CD4-positive, alpha-beta T cell (primary cell): ENCODE measurements at regions not wholly inside any gene's neighbourhood (a gene's known extent, or its start where the extent isn't known, plus 50 kb on each side); places are given as distances from the start of the nearest gene placed in this dataset.

Experiments used
- ATAC-seq: fragments of 200-7000 bp; cut with Tn5 transposase; one replicate; pipeline ENCODE4 v1.10.0; 2022; ENCODE audit warnings: mild to moderate bottlenecking; ENCODE audit not compliant: poor library complexity
- CTCF ChIA-PET: fragments of 350-600 bp; sonication (Branson Sonifier 250); formaldehyde crosslinking; loops from one replicate; lab custom pipeline; 2021; ENCODE audit warnings: antibody characterized with exemption, inconsistent platforms; lab: Charles Lee
- POLR2A ChIA-PET: fragments of 350-600 bp; sonication (Branson Sonifier 250); formaldehyde crosslinking; loops from one replicate; lab custom pipeline; 2021; ENCODE audit warnings: antibody characterized with exemption, inconsistent platforms; lab: Charles Lee
- DNase-seq, 14 experiments: peaks; one replicate each; pipeline ENCODE4 v3.0.0-alpha.2; 2013 to 2020; ENCODE audit warnings: mixed read lengths in 2 of 14
- H3K27ac ChIP-seq, 2 donors: one replicate each; pipeline versions ENCODE4 v1.5.1 to v1.7.0; 2013; ENCODE audit warnings: low read length in 2 of 2, low read depth in 1 of 2, mild to moderate bottlenecking in 1 of 2
- H3K27me3 ChIP-seq, 2 experiments: 1 replicate in 1 of 2; 2 replicates in 1 of 2; pipeline versions ENCODE4 v1.6.1 to v1.7.0; 2013; ENCODE audit warnings: low read length in 2 of 2, control low read depth in 1 of 2, mild to moderate bottlenecking in 1 of 2, moderate library complexity in 1 of 2; ENCODE audit not compliant: insufficient read depth in 2 of 2, control insufficient read depth in 1 of 2
- H3K36me3 ChIP-seq: one replicate; pipeline ENCODE4 v1.6.1; 2013; ENCODE audit warnings: low read length, control low read depth; ENCODE audit not compliant: insufficient read depth
- H3K4me1 ChIP-seq: one replicate; pipeline ENCODE4 v1.6.1; 2013; ENCODE audit warnings: low read length, control low read depth; ENCODE audit not compliant: insufficient read depth
- H3K4me3 ChIP-seq: one replicate; pipeline ENCODE4 v1.5.1; 2013; ENCODE audit warnings: mild to moderate bottlenecking, low read length, moderate library complexity
- H3K9me3 ChIP-seq, 2 experiments: 1 replicate in 1 of 2; 2 replicates in 1 of 2; pipeline versions ENCODE4 v1.6.1 to v1.7.0; 2013; ENCODE audit warnings: low read length in 2 of 2, mild to moderate bottlenecking in 2 of 2, control low read depth in 1 of 2, moderate library complexity in 1 of 2; ENCODE audit not compliant: control insufficient read depth in 1 of 2, insufficient read depth in 1 of 2
- H3K27ac Mint-ChIP-seq: one replicate; pipeline ENCODE4 v1.8.0; 2020; ENCODE audit warnings: mixed read lengths
- H3K27me3 Mint-ChIP-seq: one replicate; pipeline ENCODE4 v1.8.0; 2021; ENCODE audit warnings: mixed read lengths
- H3K36me3 Mint-ChIP-seq: one replicate; pipeline ENCODE4 v1.8.0; 2021; ENCODE audit warnings: low read depth, mixed read lengths
- H3K4me1 Mint-ChIP-seq: one replicate; pipeline ENCODE4 v1.8.0; 2021; ENCODE audit warnings: low read depth, mixed read lengths
- H3K4me3 Mint-ChIP-seq: one replicate; pipeline ENCODE4 v1.8.0; 2020; ENCODE audit warnings: mild to moderate bottlenecking, mixed read lengths
- H3K9me3 Mint-ChIP-seq: one replicate; pipeline ENCODE4 v1.8.0; 2020; ENCODE audit warnings: mixed read lengths
- intact Hi-C, 2 experiments: fragments of 100-400 bp; cut with DNase I in 1 of 2; cut with micrococcal nuclease in 1 of 2; formaldehyde crosslinking; loops; one replicate each; pipeline versions ENCODE4 v1.15.1 to v1.9.0; 2023 to 2025; cut with DNase I, micrococcal nuclease
- TF ChIP-seq, protein P1 (sequence below): fragments of 200-600 bp; IDR thresholded peaks from one replicate; pipeline ENCODE4 v1.8.0; 2022; ENCODE audit warnings: antibody characterized with exemption, mild to moderate bottlenecking

DNA sequence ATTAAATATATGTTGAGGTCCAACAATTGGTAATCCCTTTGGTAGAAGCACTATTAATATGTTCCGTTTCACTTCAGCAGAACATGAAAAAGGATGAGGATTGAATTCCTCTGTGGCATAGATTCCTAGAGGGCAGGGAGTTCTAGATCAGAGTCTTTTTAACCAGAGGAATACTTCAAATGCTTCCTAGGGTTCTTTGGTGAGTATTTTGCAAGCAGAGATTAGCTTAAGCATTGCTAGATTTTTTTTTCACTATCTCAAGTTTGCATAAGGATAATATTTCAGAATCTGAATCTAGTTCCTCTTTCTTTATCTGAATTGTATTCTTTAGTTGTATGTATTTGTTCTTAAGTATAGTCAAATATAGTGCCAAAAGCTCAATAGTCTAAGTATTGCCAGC lies 116.6 kb upstream of the ADAMTSL1 start:
- Histone ChIP-seq H3K27ac (no peak overlapping the region), H3K4me3 (no peak overlapping the region), H3K9me3 (peaks cover 0 to 3% of the 10 kb centered on the region in 2 experiments), H3K27me3 (no peaks in the 10 kb centered on the region), H3K4me1 (no peaks in the 10 kb centered on the region), H3K36me3 (no peaks in the 10 kb centered on the region)
- ATAC-seq, result no peak
- Mint-ChIP-seq H3K9me3 (no peaks in the 10 kb centered on the region), H3K36me3 (no peaks in the 10 kb centered on the region), H3K4me3 (no peak overlapping the region), H3K4me1 (no peaks in the 10 kb centered on the region), H3K27me3 (peaks cover 5% of the 10 kb centered on the region), H3K27ac (no peak overlapping the region)
- TF ChIP-seq, protein P1, sequence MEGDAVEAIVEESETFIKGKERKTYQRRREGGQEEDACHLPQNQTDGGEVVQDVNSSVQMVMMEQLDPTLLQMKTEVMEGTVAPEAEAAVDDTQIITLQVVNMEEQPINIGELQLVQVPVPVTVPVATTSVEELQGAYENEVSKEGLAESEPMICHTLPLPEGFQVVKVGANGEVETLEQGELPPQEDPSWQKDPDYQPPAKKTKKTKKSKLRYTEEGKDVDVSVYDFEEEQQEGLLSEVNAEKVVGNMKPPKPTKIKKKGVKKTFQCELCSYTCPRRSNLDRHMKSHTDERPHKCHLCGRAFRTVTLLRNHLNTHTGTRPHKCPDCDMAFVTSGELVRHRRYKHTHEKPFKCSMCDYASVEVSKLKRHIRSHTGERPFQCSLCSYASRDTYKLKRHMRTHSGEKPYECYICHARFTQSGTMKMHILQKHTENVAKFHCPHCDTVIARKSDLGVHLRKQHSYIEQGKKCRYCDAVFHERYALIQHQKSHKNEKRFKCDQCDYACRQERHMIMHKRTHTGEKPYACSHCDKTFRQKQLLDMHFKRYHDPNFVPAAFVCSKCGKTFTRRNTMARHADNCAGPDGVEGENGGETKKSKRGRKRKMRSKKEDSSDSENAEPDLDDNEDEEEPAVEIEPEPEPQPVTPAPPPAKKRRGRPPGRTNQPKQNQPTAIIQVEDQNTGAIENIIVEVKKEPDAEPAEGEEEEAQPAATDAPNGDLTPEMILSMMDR, result no peak
- POLR2A ChIA-PET, result no interaction called here
- DNase-seq, result no peak
- intact Hi-C loops, result no loop called here
- CTCF ChIA-PET, result no interaction called here

DNA sequence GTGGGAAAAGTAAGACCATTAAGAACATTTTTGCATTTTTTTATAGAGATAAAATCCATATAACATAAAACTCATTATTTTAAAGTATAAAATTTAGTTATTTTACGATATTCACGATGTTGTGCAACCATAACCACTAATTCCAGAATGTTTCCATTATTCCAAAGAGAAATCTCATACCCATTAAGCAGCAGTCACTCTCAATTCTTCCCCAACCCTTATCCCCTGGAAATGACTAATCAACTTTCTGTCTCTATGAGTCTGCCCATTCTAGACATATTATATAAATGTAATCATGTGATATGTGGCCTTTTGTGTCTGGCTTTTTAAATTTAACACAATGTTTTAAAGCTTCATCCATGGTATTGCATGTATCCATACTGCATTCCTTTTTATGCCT lies 115.6 kb upstream of the ADAMTSL1 start:
- Histone ChIP-seq H3K36me3 (no peaks in the 10 kb centered on the region), H3K4me1 (no peaks in the 10 kb centered on the region), H3K4me3 (no peak overlapping the region), H3K27me3 (no peaks in the 10 kb centered on the region), H3K27ac (no peak overlapping the region), H3K9me3 (peaks cover 0 to 3% of the 10 kb centered on the region in 2 experiments)
- TF ChIP-seq, protein P1, result no peak
- H3K36me3 Mint-ChIP-seq, result no peaks in the 10 kb centered on the region
- ChIA-PET POLR2A (no interaction called here), CTCF (no interaction called here)
- intact Hi-C loops, result no loop called here
- H3K4me3 Mint-ChIP-seq, result no peak overlapping the region
- DNase-seq (no peak), ATAC-seq (no peak)
- H3K27ac Mint-ChIP-seq, result no peak overlapping the region
- no peaks in the 10 kb centered on the region for H3K9me3 Mint-ChIP-seq
- peaks cover 5% of the 10 kb centered on the region for H3K27me3 Mint-ChIP-seq
- no peaks in the 10 kb centered on the region for H3K4me1 Mint-ChIP-seq

DNA sequence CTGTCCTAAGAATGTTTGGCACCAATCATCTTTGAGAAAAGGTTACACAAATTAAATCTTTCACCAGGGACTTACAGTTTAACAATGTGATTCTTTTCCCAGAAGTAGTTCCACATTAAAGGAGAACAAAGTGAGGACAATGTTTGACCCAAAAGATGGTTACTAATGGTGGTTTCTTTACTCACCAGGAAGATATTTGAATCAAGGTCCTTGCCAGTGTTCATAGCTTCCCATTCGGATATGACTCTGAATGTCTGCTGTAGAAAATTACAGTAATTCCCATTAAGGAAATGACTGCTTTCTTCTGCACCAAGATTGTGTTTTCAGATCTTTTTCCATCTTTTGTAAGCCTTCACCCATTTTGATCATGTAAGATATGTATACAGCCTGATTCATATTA lies 114.6 kb upstream of the ADAMTSL1 start:
- H3K4me1 ChIP-seq, result no peaks in the 10 kb centered on the region
- intact Hi-C loops, result no loop called here

More for the DNA sequence above, 114.6 kb upstream of the ADAMTSL1 start:
- Mint-ChIP-seq H3K27me3 (peaks cover 5% of the 10 kb centered on the region), H3K4me3 (no peak overlapping the region), H3K27ac (no peak overlapping the region), H3K36me3 (no peaks in the 10 kb centered on the region), H3K9me3 (no peaks in the 10 kb centered on the region), H3K4me1 (no peaks in the 10 kb centered on the region)
- ChIA-PET CTCF (no interaction called here), POLR2A (no interaction called here)
- H3K27ac ChIP-seq, result no peak overlapping the region
- DNase-seq (no peak), ATAC-seq (no peak)
- no peaks in the 10 kb centered on the region for H3K27me3 ChIP-seq
- no peaks in the 10 kb centered on the region for H3K36me3 ChIP-seq
- TF ChIP-seq, protein P1, result no peak
- H3K4me3 ChIP-seq, result no peak overlapping the region
- peaks cover 0 to 3% of the 10 kb centered on the region in 2 experiments for H3K9me3 ChIP-seq
